ENCODE measurements at regions not wholly inside any gene's neighbourhood (a gene's known extent, or its start where the extent isn't known, plus 50 kb on each side); places are given as distances from the start of the nearest gene placed in this dataset.

DNA sequence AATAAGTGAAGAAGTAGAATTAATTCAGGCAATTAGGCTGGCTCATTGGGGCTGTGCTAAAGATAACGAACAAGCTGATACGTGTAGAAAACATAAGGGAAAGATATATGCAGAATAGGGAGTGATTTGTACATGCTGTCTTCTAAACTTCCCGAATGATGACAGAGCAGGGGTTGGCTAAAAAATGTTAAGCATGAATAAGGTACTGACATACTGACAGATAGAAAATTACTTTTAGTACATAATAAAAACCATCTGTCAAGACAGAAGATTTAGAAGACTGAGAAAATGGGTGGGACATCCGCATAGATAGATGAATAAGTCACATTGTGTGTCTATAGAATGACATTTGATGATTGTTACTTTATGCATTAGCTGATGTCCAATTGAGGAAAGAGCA, 158.8 kb upstream of the ZNF804B start:
- ATAC-seq (ENCODE audit: insufficient number of reproducible peaks, low FRiP score, low read depth) = no peak
- H3K27ac ChIP-seq = no peak overlapping the region
- DNase-seq (ENCODE audit: low spot score) = no peak
- no peaks in the 10 kb centered on the region for H3K36me3 ChIP-seq
- no peaks in the 10 kb centered on the region for H3K9me3 ChIP-seq
- TF ChIP-seq, protein P1, sequence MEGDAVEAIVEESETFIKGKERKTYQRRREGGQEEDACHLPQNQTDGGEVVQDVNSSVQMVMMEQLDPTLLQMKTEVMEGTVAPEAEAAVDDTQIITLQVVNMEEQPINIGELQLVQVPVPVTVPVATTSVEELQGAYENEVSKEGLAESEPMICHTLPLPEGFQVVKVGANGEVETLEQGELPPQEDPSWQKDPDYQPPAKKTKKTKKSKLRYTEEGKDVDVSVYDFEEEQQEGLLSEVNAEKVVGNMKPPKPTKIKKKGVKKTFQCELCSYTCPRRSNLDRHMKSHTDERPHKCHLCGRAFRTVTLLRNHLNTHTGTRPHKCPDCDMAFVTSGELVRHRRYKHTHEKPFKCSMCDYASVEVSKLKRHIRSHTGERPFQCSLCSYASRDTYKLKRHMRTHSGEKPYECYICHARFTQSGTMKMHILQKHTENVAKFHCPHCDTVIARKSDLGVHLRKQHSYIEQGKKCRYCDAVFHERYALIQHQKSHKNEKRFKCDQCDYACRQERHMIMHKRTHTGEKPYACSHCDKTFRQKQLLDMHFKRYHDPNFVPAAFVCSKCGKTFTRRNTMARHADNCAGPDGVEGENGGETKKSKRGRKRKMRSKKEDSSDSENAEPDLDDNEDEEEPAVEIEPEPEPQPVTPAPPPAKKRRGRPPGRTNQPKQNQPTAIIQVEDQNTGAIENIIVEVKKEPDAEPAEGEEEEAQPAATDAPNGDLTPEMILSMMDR (IDR thresholded peaks at IDR 0.05) = no peak
- no peak overlapping the region for H3K4me3 ChIP-seq
- H3K4me1 ChIP-seq (ENCODE audit: control insufficient read depth in 1 of 2, low read depth in 2 of 2) = no peaks in the 10 kb centered on the region
- no peaks in the 10 kb centered on the region for H3K27me3 ChIP-seq (replicated peaks; ENCODE audit: insufficient read depth)

DNA sequence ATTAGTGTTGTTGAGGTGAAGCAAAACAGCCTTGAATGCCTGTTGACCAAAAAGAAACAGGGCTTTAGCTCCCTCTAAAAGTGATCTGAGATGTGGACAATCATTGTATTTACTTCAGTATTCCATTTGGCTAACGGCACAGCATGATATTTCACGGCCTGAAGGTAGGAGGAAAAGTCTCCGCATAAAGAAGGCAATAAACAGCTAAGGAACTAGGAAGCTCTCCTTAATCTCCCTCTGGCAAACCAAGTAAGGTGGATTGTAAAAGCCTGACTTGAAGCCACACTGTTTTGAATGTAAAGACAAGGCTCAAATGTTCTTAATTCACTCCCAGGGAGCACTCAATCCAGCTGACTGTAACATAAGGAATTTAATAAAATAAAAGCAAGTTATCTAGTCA, 160.0 kb upstream of the ZNF804B start:
- TF ChIP-seq, protein P1 (IDR thresholded peaks at IDR 0.05) = no peak
- H3K27me3 ChIP-seq (replicated peaks; ENCODE audit: insufficient read depth) = no peaks in the 10 kb centered on the region
- ATAC-seq (ENCODE audit: insufficient number of reproducible peaks, low FRiP score, low read depth) (no peak), DNase-seq (ENCODE audit: low spot score) (no peak)
- no peaks in the 10 kb centered on the region for H3K36me3 ChIP-seq
- H3K4me1 ChIP-seq (ENCODE audit: control insufficient read depth in 1 of 2, low read depth in 2 of 2) = no peaks in the 10 kb centered on the region
- H3K4me3 ChIP-seq = no peak overlapping the region
- no peak overlapping the region for H3K27ac ChIP-seq
- no peaks in the 10 kb centered on the region for H3K9me3 ChIP-seq

GRCh38 chr7:88597941-88598425, 161.5 kb upstream of the ZNF804B start:
- TF ChIP-seq, protein P1 (IDR thresholded peaks at IDR 0.05) = no peak
- Histone ChIP-seq H3K4me3 (no peak overlapping the region), H3K4me1 (ENCODE audit: control insufficient read depth in 1 of 2, low read depth in 2 of 2) (no peaks in the 10 kb centered on the region), H3K9me3 (no peaks in the 10 kb centered on the region), H3K36me3 (no peaks in the 10 kb centered on the region), H3K27ac (no peak overlapping the region), H3K27me3 (replicated peaks; ENCODE audit: insufficient read depth) (no peaks in the 10 kb centered on the region)
- ATAC-seq (ENCODE audit: insufficient number of reproducible peaks, low FRiP score, low read depth) (no peak), DNase-seq (ENCODE audit: low spot score) (no peak)

GRCh38 chr7:88590963-88591362, 168.5 kb upstream of the ZNF804B start:
- no peaks in the 10 kb centered on the region for H3K27me3 ChIP-seq (replicated peaks; ENCODE audit: insufficient read depth)
- TF ChIP-seq, protein P1 (IDR thresholded peaks at IDR 0.05) = no peak
- DNase-seq (ENCODE audit: low spot score) (no peak), ATAC-seq (ENCODE audit: insufficient number of reproducible peaks, low FRiP score, low read depth) (no peak)
- H3K9me3 ChIP-seq = no peaks in the 10 kb centered on the region
- no peak overlapping the region for H3K27ac ChIP-seq
- no peak overlapping the region for H3K4me3 ChIP-seq
- H3K36me3 ChIP-seq = no peaks in the 10 kb centered on the region
- no peaks in the 10 kb centered on the region for H3K4me1 ChIP-seq (ENCODE audit: control insufficient read depth in 1 of 2, low read depth in 2 of 2)

GRCh38 chr7:88589927-88590326, 169.6 kb upstream of the ZNF804B start:
- no peaks in the 10 kb centered on the region for H3K9me3 ChIP-seq
- H3K27ac ChIP-seq = no peak overlapping the region
- H3K27me3 ChIP-seq (replicated peaks; ENCODE audit: insufficient read depth) = no peaks in the 10 kb centered on the region
- TF ChIP-seq, protein P1 (IDR thresholded peaks at IDR 0.05) = no peak
- H3K36me3 ChIP-seq = no peaks in the 10 kb centered on the region
- DNase-seq (ENCODE audit: low spot score) = no peak
- no peaks in the 10 kb centered on the region for H3K4me1 ChIP-seq (ENCODE audit: control insufficient read depth in 1 of 2, low read depth in 2 of 2)
- ATAC-seq (ENCODE audit: insufficient number of reproducible peaks, low FRiP score, low read depth) = no peak
- H3K4me3 ChIP-seq = no peak overlapping the region
